ENCODE measurements at regions not wholly inside any gene's neighbourhood (a gene's known extent, or its start where the extent isn't known, plus 50 kb on each side); places are given as distances from the start of the nearest gene placed in this dataset.

GRCh38 chr7:156376317-156376716, 264.3 kb upstream of the RNF32 start:
- TF ChIP-seq, protein P1, sequence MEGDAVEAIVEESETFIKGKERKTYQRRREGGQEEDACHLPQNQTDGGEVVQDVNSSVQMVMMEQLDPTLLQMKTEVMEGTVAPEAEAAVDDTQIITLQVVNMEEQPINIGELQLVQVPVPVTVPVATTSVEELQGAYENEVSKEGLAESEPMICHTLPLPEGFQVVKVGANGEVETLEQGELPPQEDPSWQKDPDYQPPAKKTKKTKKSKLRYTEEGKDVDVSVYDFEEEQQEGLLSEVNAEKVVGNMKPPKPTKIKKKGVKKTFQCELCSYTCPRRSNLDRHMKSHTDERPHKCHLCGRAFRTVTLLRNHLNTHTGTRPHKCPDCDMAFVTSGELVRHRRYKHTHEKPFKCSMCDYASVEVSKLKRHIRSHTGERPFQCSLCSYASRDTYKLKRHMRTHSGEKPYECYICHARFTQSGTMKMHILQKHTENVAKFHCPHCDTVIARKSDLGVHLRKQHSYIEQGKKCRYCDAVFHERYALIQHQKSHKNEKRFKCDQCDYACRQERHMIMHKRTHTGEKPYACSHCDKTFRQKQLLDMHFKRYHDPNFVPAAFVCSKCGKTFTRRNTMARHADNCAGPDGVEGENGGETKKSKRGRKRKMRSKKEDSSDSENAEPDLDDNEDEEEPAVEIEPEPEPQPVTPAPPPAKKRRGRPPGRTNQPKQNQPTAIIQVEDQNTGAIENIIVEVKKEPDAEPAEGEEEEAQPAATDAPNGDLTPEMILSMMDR (IDR thresholded peaks at IDR 0.05), result no peak
- no peak for TF ChIP-seq POLR2A (IDR thresholded peaks at IDR 0.05)

Data from esophagus squamous epithelium (tissue), 4 donors.